HEK293 (cell line): ENCODE measurements at regions not wholly inside any gene's neighbourhood (a gene's known extent, or its start where the extent isn't known, plus 50 kb on each side); places are given as distances from the start of the nearest gene placed in this dataset.

Experiments
- CTCF ChIA-PET: fragments of 350-600 bp; formaldehyde crosslinking; extraction: SDS; loops from one replicate; lab custom pipeline; 2021; ENCODE audit warnings: antibody characterized with exemption; lab: Yijun Ruan, JAX
- POLR2A ChIA-PET: fragments of 300-600 bp; formaldehyde crosslinking; extraction: SDS; loops from one replicate; lab custom pipeline; 2020; ENCODE audit warnings: antibody characterized with exemption, inconsistent platforms; lab: Yijun Ruan, JAX
- H3K27ac ChIP-seq: fragments of 200-500 bp; sonication (Bioruptor generic); 2 replicates; pipeline ENCODE4 v1.5.1; 2014; ENCODE audit warnings: low read depth, low read length, control low read depth, inconsistent platforms; ENCODE audit errors: extremely low read depth
- H3K36me3 ChIP-seq, 2 experiments: fragments of 200-500 bp in 1 of 2; sonication (Bioruptor generic) in 1 of 2; 1 replicate in 1 of 2; 2 replicates in 1 of 2; pipeline ENCODE4 v1.5.1; 2014 to 2017; ENCODE audit warnings: inconsistent platforms in 2 of 2, low read length in 2 of 2; ENCODE audit not compliant: control insufficient read depth in 2 of 2, insufficient read depth in 1 of 2
- H3K4me1 ChIP-seq: fragments of 200-500 bp; sonication (Bioruptor generic); 2 replicates; pipeline ENCODE4 v1.5.1; 2014; ENCODE audit warnings: mild to moderate bottlenecking, low read length, inconsistent platforms; ENCODE audit not compliant: control insufficient read depth, insufficient read depth
- H3K4me3 ChIP-seq: 2 replicates; pipeline ENCODE4 v1.5.1; 2011; ENCODE audit warnings: low read depth, mild to moderate bottlenecking, control low read depth, low read length, moderate library complexity
- H3K9me3 ChIP-seq: fragments of 200-500 bp; sonication (Bioruptor generic); 2 replicates; pipeline ENCODE4 v1.5.1; 2014; ENCODE audit warnings: low read depth, low read length, inconsistent platforms; ENCODE audit not compliant: control insufficient read depth, insufficient read depth
- FEZF1 ChIP-seq: fragments of 450-650 bp; formaldehyde crosslinking; IDR thresholded peaks from 2 replicates; pipeline ENCODE4 v1.5.1; 2016; ENCODE audit warnings: missing biosample characterization, missing genetic modification characterization
- PRDM4 ChIP-seq: fragments of 450-650 bp; formaldehyde crosslinking; IDR thresholded peaks from 2 replicates; pipeline ENCODE4 v1.5.1; 2017; ENCODE audit warnings: missing biosample characterization, missing genetic modification characterization
- SETDB1 ChIP-seq: IDR thresholded peaks from one replicate; pipeline ENCODE4 v1.6.1; 2017; ENCODE audit warnings: mild to moderate bottlenecking, low read length, moderate library complexity, mixed read lengths; ENCODE audit not compliant: insufficient read length
- TRIM28 ChIP-seq: IDR thresholded peaks from 2 replicates; pipeline ENCODE4 v1.6.1; 2011; ENCODE audit warnings: low read length, control low read depth, borderline replicate concordance
- ZBTB48 ChIP-seq: fragments of 450-650 bp; formaldehyde crosslinking; IDR thresholded peaks from 2 replicates; pipeline ENCODE4 v1.5.1; 2016; ENCODE audit warnings: missing biosample characterization, missing genetic modification characterization
- ZIC2 ChIP-seq: fragments of 450-650 bp; formaldehyde crosslinking; IDR thresholded peaks from 2 replicates; pipeline ENCODE4 v1.5.1; 2016; ENCODE audit warnings: missing biosample characterization, missing genetic modification characterization
- ZNF114 ChIP-seq: fragments of 450-650 bp; formaldehyde crosslinking; IDR thresholded peaks from 2 replicates; pipeline ENCODE4 v1.5.0; 2017; ENCODE audit warnings: missing biosample characterization, missing genetic modification characterization
- ZNF19 ChIP-seq: fragments of 450-650 bp; formaldehyde crosslinking; IDR thresholded peaks from 2 replicates; pipeline ENCODE4; 2016; ENCODE audit warnings: missing biosample characterization, missing genetic modification characterization, low read depth
- ZNF248 ChIP-seq: fragments of 450-650 bp; formaldehyde crosslinking; IDR thresholded peaks from 2 replicates; pipeline ENCODE4 v1.5.1; 2017; ENCODE audit warnings: missing biosample characterization, missing genetic modification characterization
- ZNF341 ChIP-seq: fragments of 450-650 bp; formaldehyde crosslinking; IDR thresholded peaks from 2 replicates; pipeline ENCODE4; 2016; ENCODE audit warnings: low read depth, missing biosample characterization, missing genetic modification characterization
- ZNF354C ChIP-seq: fragments of 450-650 bp; formaldehyde crosslinking; IDR thresholded peaks from 2 replicates; pipeline ENCODE4 v1.5.1; 2016; ENCODE audit warnings: missing biosample characterization, missing genetic modification characterization, low read depth, borderline replicate concordance
- ZNF362 ChIP-seq: fragments of 450-650 bp; formaldehyde crosslinking; IDR thresholded peaks from 2 replicates; pipeline ENCODE4 v1.5.1; 2016; ENCODE audit warnings: missing biosample characterization, missing genetic modification characterization
- ZNF37A ChIP-seq: fragments of 450-650 bp; IDR thresholded peaks from 2 replicates; pipeline ENCODE4 v1.5.1; 2018; ENCODE audit warnings: missing biosample characterization, missing genetic modification characterization
- ZNF510 ChIP-seq: fragments of 450-650 bp; formaldehyde crosslinking; IDR thresholded peaks from 2 replicates; pipeline ENCODE4 v1.5.1; 2018; ENCODE audit warnings: mild to moderate bottlenecking, missing genetic modification characterization, missing biosample characterization; ENCODE audit not compliant: insufficient replicate concordance
- ZNF529 ChIP-seq: fragments of 450-650 bp; formaldehyde crosslinking; IDR thresholded peaks from 2 replicates; pipeline ENCODE4 v1.5.1; 2017; ENCODE audit warnings: missing genetic modification characterization, missing biosample characterization; ENCODE audit not compliant: insufficient replicate concordance
- ZNF555 ChIP-seq: fragments of 450-650 bp; formaldehyde crosslinking; conservative IDR thresholded peaks from 2 replicates; pipeline ENCODE4 v1.5.1; 2017; ENCODE audit warnings: missing biosample characterization, mild to moderate bottlenecking, missing genetic modification characterization, inconsistent platforms
- ZNF560 ChIP-seq: fragments of 450-650 bp; formaldehyde crosslinking; IDR thresholded peaks from 2 replicates; pipeline ENCODE4 v1.5.1; 2017; ENCODE audit warnings: missing biosample characterization, missing genetic modification characterization, borderline replicate concordance
- ZNF585B ChIP-seq: fragments of 450-650 bp; formaldehyde crosslinking; IDR thresholded peaks from 2 replicates; pipeline ENCODE4 v1.5.1; 2016; ENCODE audit warnings: missing biosample characterization, missing genetic modification characterization
- ZNF596 ChIP-seq: fragments of 450-650 bp; IDR thresholded peaks from 2 replicates; pipeline ENCODE4 v1.5.0; 2018; ENCODE audit warnings: missing biosample characterization, mild to moderate bottlenecking, missing genetic modification characterization, moderate library complexity
- ZNF629 ChIP-seq: fragments of 450-650 bp; formaldehyde crosslinking; IDR thresholded peaks from 2 replicates; pipeline ENCODE4 v1.5.1; 2017; ENCODE audit warnings: missing biosample characterization, missing genetic modification characterization
- ZNF792 ChIP-seq: fragments of 450-650 bp; formaldehyde crosslinking; IDR thresholded peaks from 2 replicates; pipeline ENCODE4 v1.5.1; 2016; ENCODE audit warnings: missing biosample characterization, missing genetic modification characterization

GRCh38 chr11:96779030-96779429 lies 389.2 kb downstream of the JRKL start:
- Histone ChIP-seq H3K4me3 (no peak overlapping the region), H3K27ac (no peak overlapping the region), H3K36me3 (no peaks in the 10 kb centered on the region), H3K9me3 (no peaks in the 10 kb centered on the region), H3K4me1 (no peaks in the 10 kb centered on the region)
- ChIA-PET CTCF (no interaction called here), POLR2A (no interaction called here)
- no peak for TF ChIP-seq ZNF354C (tag by site-specific recombination)
- TF ChIP-seq ZNF248 (tag by site-specific recombination): no peak

DNA sequence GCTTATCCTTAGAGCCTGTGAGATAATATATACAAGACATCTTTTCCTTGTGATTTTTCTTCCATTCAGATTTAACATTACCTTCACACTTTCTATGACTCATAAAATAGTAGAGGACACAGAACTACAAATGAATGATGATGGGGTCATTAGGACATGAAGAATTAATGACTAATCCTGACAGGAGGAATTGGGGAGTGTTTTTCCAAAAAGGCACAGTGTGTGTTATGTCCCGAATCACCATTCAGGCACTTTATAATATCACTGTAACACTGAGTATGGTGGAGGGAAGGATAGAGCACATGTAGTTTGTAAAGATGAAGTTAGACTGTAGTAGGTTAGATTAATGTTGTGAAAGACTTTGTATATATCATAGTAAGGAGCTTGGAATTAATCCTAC lies 391.3 kb downstream of the JRKL start:
- Histone ChIP-seq H3K4me3 (no peak overlapping the region), H3K9me3 (no peaks in the 10 kb centered on the region), H3K36me3 (no peaks in the 10 kb centered on the region), H3K27ac (no peak overlapping the region), H3K4me1 (no peaks in the 10 kb centered on the region)
- ChIA-PET POLR2A (no interaction called here), CTCF (no interaction called here)
- TF ChIP-seq ZNF560 (tag by site-specific recombination): no peak
- TF ChIP-seq ZNF585B: no peak
- no peak for TF ChIP-seq ZNF341
- no peak for TF ChIP-seq FEZF1 (tag by site-specific recombination)

DNA sequence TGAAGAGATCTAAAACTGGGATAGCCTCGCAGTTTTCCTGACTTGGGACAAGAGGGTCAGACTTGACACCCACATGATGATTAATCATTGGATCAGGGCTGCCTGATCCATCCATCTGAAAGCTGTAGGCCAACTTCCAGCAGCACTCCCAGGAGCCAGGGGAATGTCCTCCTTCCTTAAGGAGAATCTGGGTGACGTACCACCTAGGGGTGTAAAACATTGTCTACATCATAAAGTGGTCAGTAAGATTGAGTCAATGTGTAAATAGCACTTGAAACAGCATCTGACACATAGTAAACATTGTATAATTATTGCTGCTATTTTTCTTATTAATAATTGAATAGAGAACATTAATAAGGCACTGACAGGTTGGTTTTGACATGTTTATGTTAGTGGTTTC lies 392.8 kb downstream of the JRKL start:
- H3K4me1 ChIP-seq: no peaks in the 10 kb centered on the region
- no peaks in the 10 kb centered on the region for H3K36me3 ChIP-seq
- POLR2A ChIA-PET: no interaction called here
- H3K9me3 ChIP-seq: no peaks in the 10 kb centered on the region
- TF ChIP-seq ZNF510: no peak
- TF ChIP-seq ZNF37A: no peak
- TF ChIP-seq ZNF629 (tag by site-specific recombination): no peak
- no peak for TF ChIP-seq ZNF529 (tag by site-specific recombination)
- no peak for TF ChIP-seq ZNF114
- no peak for TF ChIP-seq ZIC2 (tag by site-specific recombination)
- TF ChIP-seq PRDM4: no peak
- no peak for TF ChIP-seq TRIM28
- TF ChIP-seq ZNF362 (tag by site-specific recombination): no peak
- no peak for TF ChIP-seq ZBTB48 (tag by site-specific recombination)
- no peak for TF ChIP-seq ZNF792 (tag by site-specific recombination)
- H3K4me3 ChIP-seq: no peak overlapping the region
- H3K27ac ChIP-seq: no peak overlapping the region
- CTCF ChIA-PET: interaction anchor here (0.6 kb wide), 1 partner anchor 1116 kb away, joined by 4 read pairs; no protein-coding TSS in a partner anchor

DNA sequence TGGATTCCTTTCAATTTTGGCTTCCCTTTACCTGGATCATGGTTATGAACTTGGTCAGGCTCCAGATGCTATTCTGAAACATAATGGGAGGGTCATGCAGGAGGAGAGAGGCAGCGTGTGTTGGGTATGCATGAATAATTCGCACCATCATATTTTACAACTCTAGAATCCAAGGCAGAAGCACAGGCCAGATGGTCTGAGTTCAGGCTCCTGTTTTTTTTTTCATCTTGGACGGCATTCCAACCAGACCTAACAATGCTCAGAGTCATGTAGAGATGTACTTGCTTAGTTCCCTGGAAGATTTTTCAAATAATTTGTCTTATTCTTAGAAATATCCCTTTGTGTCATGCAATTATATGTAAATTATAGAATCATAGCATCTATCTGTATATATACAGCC lies 393.5 kb downstream of the JRKL start:
- TF ChIP-seq SETDB1 (no peak), ZNF596 (no peak), ZNF555 (no peak), ZNF19 (tag by site-specific recombination) (no peak)
- ChIA-PET POLR2A (no interaction called here), CTCF (interaction anchor here (0.6 kb wide), 1 partner anchor 1116 kb away, joined by 4 read pairs; no protein-coding TSS in a partner anchor)
- no peaks in the 10 kb centered on the region for H3K9me3 ChIP-seq
- H3K36me3 ChIP-seq: no peaks in the 10 kb centered on the region
- no peak overlapping the region for H3K4me3 ChIP-seq
- H3K27ac ChIP-seq: no peak overlapping the region
- no peaks in the 10 kb centered on the region for H3K4me1 ChIP-seq
